GM18505 (cell line): ENCODE measurements at regions not wholly inside any gene's neighbourhood (a gene's known extent, or its start where the extent isn't known, plus 50 kb on each side); places are given as distances from the start of the nearest gene placed in this dataset.

Experiments used
- ATAC-seq: cut with Tn5 transposase; IDR thresholded peaks from one replicate; pipeline ENCODE4 v1.9.1; 2021; ENCODE audit not compliant: unreplicated experiment
- POLR2A ChIP-seq: IDR thresholded peaks from 4 replicates; pipeline ENCODE4 v1.6.1; 2011; ENCODE audit warnings: borderline replicate concordance; ENCODE audit not compliant: insufficient read depth, insufficient read length; ENCODE audit errors: extremely low read depth

- ATAC-seq: no peak
These were observed 408.8 kb upstream of the CNKSR2 start for GRCh38 chrX:20965270-20966044.

GRCh38 chrX:20954014-20954413 lies 420.2 kb upstream of the CNKSR2 start:
- ATAC-seq: no peak
- no peak for TF ChIP-seq POLR2A

More at GRCh38 chrX:20965270-20966044, 408.8 kb upstream of the CNKSR2 start:
- TF ChIP-seq POLR2A: no peak

GRCh38 chrX:20952180-20952579 lies 422.0 kb upstream of the CNKSR2 start:
- TF ChIP-seq POLR2A: no peak
- ATAC-seq: no peak

- ATAC-seq: no peak
- no peak for TF ChIP-seq POLR2A
These were observed 423.0 kb upstream of the CNKSR2 start for GRCh38 chrX:20951016-20951810.

GRCh38 chrX:20947411-20947912 lies 426.8 kb upstream of the CNKSR2 start:
- TF ChIP-seq POLR2A: no peak
- ATAC-seq: no peak

GRCh38 chrX:20913760-20914159 lies 460.5 kb upstream of the CNKSR2 start:
- ATAC-seq: no peak
- TF ChIP-seq POLR2A: no peak

- ATAC-seq: no peak
- TF ChIP-seq POLR2A: no peak
These were observed 467.6 kb upstream of the CNKSR2 start for GRCh38 chrX:20906571-20906970.

- TF ChIP-seq POLR2A: no peak
- no peak for ATAC-seq
These were observed 489.7 kb upstream of the CNKSR2 start for GRCh38 chrX:20884565-20884964.

- ATAC-seq: no peak
- TF ChIP-seq POLR2A: no peak
These were observed 510.6 kb upstream of the CNKSR2 start for GRCh38 chrX:20863649-20864048.

- no peak for TF ChIP-seq POLR2A
- ATAC-seq: no peak
These were observed 513.1 kb upstream of the CNKSR2 start for GRCh38 chrX:20861113-20861512.

GRCh38 chrX:20857746-20858145 lies 516.5 kb upstream of the CNKSR2 start:
- ATAC-seq: no peak
- no peak for TF ChIP-seq POLR2A

GRCh38 chrX:20838477-20838876 lies 535.7 kb upstream of the CNKSR2 start:
- no peak for TF ChIP-seq POLR2A
- no peak for ATAC-seq

GRCh38 chrX:20829665-20830491 lies 544.3 kb upstream of the CNKSR2 start:
- no peak for ATAC-seq
- TF ChIP-seq POLR2A: no peak
